GM23338 (cell line): ENCODE measurements at regions not wholly inside any gene's neighbourhood (a gene's known extent, or its start where the extent isn't known, plus 50 kb on each side); places are given as distances from the start of the nearest gene placed in this dataset.

Experiments used
- ATAC-seq: fragments of 200-7000 bp; cut with Tn5 transposase; 3 replicates; pipeline ENCODE4 v1.9.1; 2020
- DNase-seq: peaks from one replicate; pipeline ENCODE4 v3.0.0-alpha.2; 2015; ENCODE audit warnings: low spot score
- H2AFZ ChIP-seq: fragments of 200-600 bp; sonication (generic); 2 replicates; pipeline ENCODE4 v1.8.0; 2016; ENCODE audit warnings: antibody characterized with exemption, mild to moderate bottlenecking, moderate library complexity
- H3F3A ChIP-seq: fragments of 200-600 bp; sonication (generic); replicated peaks from 2 replicates; pipeline ENCODE4 v1.8.0; 2017; ENCODE audit warnings: antibody characterized with exemption, mixed run types, low read depth
- H3K27ac ChIP-seq: fragments of 200-600 bp; sonication (generic); 2 replicates; pipeline ENCODE4 v1.6.1; 2016; ENCODE audit warnings: low read depth
- H3K27me3 ChIP-seq: fragments of 200-600 bp; sonication (generic); 2 replicates; pipeline ENCODE4 v1.8.0; 2016; ENCODE audit warnings: mild to moderate bottlenecking, mixed run types, moderate library complexity; ENCODE audit not compliant: insufficient read depth
- H3K36me3 ChIP-seq: fragments of 200-600 bp; sonication (generic); 2 replicates; pipeline ENCODE4 v1.8.0; 2016; ENCODE audit warnings: mild to moderate bottlenecking; ENCODE audit not compliant: insufficient read depth
- H3K4me1 ChIP-seq: fragments of 200-600 bp; sonication (generic); 2 replicates; pipeline ENCODE4 v1.8.0; 2016; ENCODE audit warnings: mild to moderate bottlenecking, moderate library complexity; ENCODE audit not compliant: insufficient read depth
- H3K4me2 ChIP-seq: fragments of 200-600 bp; sonication (generic); 2 replicates; pipeline ENCODE4 v1.7.1; 2017; ENCODE audit warnings: mixed run types
- H3K4me3 ChIP-seq: fragments of 200-600 bp; sonication (generic); 2 replicates; pipeline ENCODE4 v1.6.1; 2016; ENCODE audit warnings: mixed run types
- H3K79me2 ChIP-seq: fragments of 200-600 bp; sonication (generic); replicated peaks from 2 replicates; pipeline ENCODE4 v1.8.0; 2017; ENCODE audit warnings: mild to moderate bottlenecking; ENCODE audit not compliant: insufficient read depth
- H3K9me2 ChIP-seq: fragments of 200-600 bp; sonication (generic); 2 replicates; pipeline ENCODE4 v1.8.0; 2017; ENCODE audit not compliant: insufficient read depth
- H4K20me1 ChIP-seq: fragments of 200-600 bp; sonication (generic); replicated peaks from 2 replicates; pipeline ENCODE4 v1.8.0; 2017; ENCODE audit warnings: mild to moderate bottlenecking; ENCODE audit not compliant: insufficient read depth
- H3K27ac Mint-ChIP-seq: 2 replicates; pipeline ENCODE4 v1.8.0; 2020; ENCODE audit warnings: inconsistent platforms, mild to moderate bottlenecking, moderate library complexity, mixed read lengths
- H3K27me3 Mint-ChIP-seq: 3 replicates; pipeline ENCODE4 v1.8.0; 2022; ENCODE audit warnings: low read depth, mild to moderate bottlenecking, moderate library complexity, mixed read lengths, inconsistent platforms; ENCODE audit not compliant: insufficient read depth, poor library complexity
- H3K36me3 Mint-ChIP-seq: 3 replicates; pipeline ENCODE4 v1.8.0; 2021; ENCODE audit warnings: low read depth, mild to moderate bottlenecking, inconsistent platforms, moderate library complexity, mixed read lengths
- H3K4me1 Mint-ChIP-seq: 3 replicates; pipeline ENCODE4 v1.8.0; 2020; ENCODE audit warnings: mild to moderate bottlenecking, inconsistent platforms, mixed read lengths
- H3K4me3 Mint-ChIP-seq: 3 replicates; pipeline ENCODE4 v1.8.0; 2021; ENCODE audit warnings: moderate library complexity, mild to moderate bottlenecking, inconsistent platforms, mixed read lengths
- H3K9me3 Mint-ChIP-seq: 3 replicates; pipeline ENCODE4 v1.8.0; 2020; ENCODE audit warnings: moderate library complexity, mild to moderate bottlenecking, inconsistent platforms, mixed read lengths
- CREB1 ChIP-seq: fragments of 250-450 bp; sonication (Bioruptor Pico); IDR thresholded peaks from 2 replicates; pipeline ENCODE4 v1.5.0; 2020; ENCODE audit warnings: low read depth, mild to moderate bottlenecking, moderate library complexity
- EZH2phosphoT487 ChIP-seq: fragments of 200-600 bp; sonication (generic); IDR thresholded peaks from one replicate; pipeline ENCODE4 v1.8.1; 2018; ENCODE audit warnings: antibody characterized with exemption; ENCODE audit not compliant: unreplicated experiment
- JUNB ChIP-seq: IDR thresholded peaks from one replicate; pipeline ENCODE4 v1.6.1; 2016; ENCODE audit warnings: antibody characterized with exemption; ENCODE audit not compliant: unreplicated experiment
- NANOG ChIP-seq: IDR thresholded peaks from 2 replicates; pipeline ENCODE4 v1.6.1; 2016; ENCODE audit warnings: antibody characterized with exemption, borderline replicate concordance
- POLR2AphosphoS5 ChIP-seq: IDR thresholded peaks from 2 replicates; pipeline ENCODE4 v1.6.1; 2016; ENCODE audit warnings: antibody characterized with exemption, low read depth
- ZNF114 ChIP-seq: fragments of 250-450 bp; sonication (Bioruptor Pico); IDR thresholded peaks from 2 replicates; pipeline ENCODE4 v1.5.0; 2020; ENCODE audit warnings: mild to moderate bottlenecking, moderate library complexity
- TF ChIP-seq, protein P1 (sequence below): IDR thresholded peaks from one replicate; pipeline ENCODE4 v1.6.1; 2018; ENCODE audit warnings: antibody characterized with exemption; ENCODE audit not compliant: unreplicated experiment
- TF ChIP-seq, protein P2 (sequence below): IDR thresholded peaks from 2 replicates; pipeline ENCODE4 v1.6.1; 2016; ENCODE audit warnings: antibody characterized with exemption

DNA sequence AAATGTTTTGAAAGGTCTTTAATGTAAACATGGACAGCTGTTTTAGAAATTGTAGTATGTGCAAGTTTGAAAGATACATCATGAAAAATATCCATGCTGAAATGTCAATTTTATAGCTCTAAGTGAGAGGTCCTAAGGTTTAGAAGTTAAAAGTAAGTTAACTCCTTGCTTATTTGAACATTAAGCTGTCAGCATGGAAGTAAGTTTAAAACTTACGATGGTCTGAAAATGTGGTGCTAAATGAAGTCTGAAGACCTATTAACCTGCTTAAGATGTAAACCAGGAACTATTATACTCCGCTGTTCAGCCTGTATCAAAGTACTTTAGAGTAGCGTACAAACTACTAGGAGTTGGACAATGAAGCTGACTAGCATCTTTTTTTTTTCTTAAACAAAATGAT lies 1082.4 kb downstream of the TMTC2 start:
- Mint-ChIP-seq H3K4me1 (no peaks in the 10 kb centered on the region), H3K9me3 (peaks cover 17% of the 10 kb centered on the region), H3K36me3 (peaks cover 8% of the 10 kb centered on the region), H3K4me3 (no peak overlapping the region), H3K27me3 (no peaks in the 10 kb centered on the region), H3K27ac (no peak overlapping the region)
- no peak for TF ChIP-seq EZH2phosphoT487
- no peak for TF ChIP-seq ZNF114 (CRISPR knock-in tag)
- TF ChIP-seq POLR2AphosphoS5, result no peak
- no peak for TF ChIP-seq CREB1 (CRISPR knock-in tag)
- Histone ChIP-seq H3F3A (no peaks in the 10 kb centered on the region), H3K9me2 (no peaks in the 10 kb centered on the region; the same call in 1 of the 2 replicates), H3K4me3 (no peak overlapping the region), H3K27ac (no peak overlapping the region), H3K79me2 (no peaks in the 10 kb centered on the region), H3K4me2 (no peak overlapping the region), H3K4me1 (no peaks in the 10 kb centered on the region), H3K36me3 (no peaks in the 10 kb centered on the region), H4K20me1 (no peaks in the 10 kb centered on the region), H3K27me3 (no peaks in the 10 kb centered on the region), H2AFZ (no peak overlapping the region)
- ATAC-seq, result no peak
- DNase-seq, result no peak

- H3K27me3 ChIP-seq, result no peaks in the 10 kb centered on the region
- no peaks in the 10 kb centered on the region for H3K36me3 ChIP-seq
- ATAC-seq (no peak), DNase-seq (no peak)
- no peak overlapping the region for H3K4me3 ChIP-seq
- H3F3A ChIP-seq, result no peaks in the 10 kb centered on the region
- peaks cover 7% of the 10 kb centered on the region; the same call in 1 of the 3 replicates for H3K36me3 Mint-ChIP-seq
- H3K27ac ChIP-seq, result no peak overlapping the region
- no peaks in the 10 kb centered on the region; the same call in 1 of the 2 replicates for H3K9me2 ChIP-seq
- no peaks in the 10 kb centered on the region for H3K79me2 ChIP-seq
- TF ChIP-seq, protein P1, sequence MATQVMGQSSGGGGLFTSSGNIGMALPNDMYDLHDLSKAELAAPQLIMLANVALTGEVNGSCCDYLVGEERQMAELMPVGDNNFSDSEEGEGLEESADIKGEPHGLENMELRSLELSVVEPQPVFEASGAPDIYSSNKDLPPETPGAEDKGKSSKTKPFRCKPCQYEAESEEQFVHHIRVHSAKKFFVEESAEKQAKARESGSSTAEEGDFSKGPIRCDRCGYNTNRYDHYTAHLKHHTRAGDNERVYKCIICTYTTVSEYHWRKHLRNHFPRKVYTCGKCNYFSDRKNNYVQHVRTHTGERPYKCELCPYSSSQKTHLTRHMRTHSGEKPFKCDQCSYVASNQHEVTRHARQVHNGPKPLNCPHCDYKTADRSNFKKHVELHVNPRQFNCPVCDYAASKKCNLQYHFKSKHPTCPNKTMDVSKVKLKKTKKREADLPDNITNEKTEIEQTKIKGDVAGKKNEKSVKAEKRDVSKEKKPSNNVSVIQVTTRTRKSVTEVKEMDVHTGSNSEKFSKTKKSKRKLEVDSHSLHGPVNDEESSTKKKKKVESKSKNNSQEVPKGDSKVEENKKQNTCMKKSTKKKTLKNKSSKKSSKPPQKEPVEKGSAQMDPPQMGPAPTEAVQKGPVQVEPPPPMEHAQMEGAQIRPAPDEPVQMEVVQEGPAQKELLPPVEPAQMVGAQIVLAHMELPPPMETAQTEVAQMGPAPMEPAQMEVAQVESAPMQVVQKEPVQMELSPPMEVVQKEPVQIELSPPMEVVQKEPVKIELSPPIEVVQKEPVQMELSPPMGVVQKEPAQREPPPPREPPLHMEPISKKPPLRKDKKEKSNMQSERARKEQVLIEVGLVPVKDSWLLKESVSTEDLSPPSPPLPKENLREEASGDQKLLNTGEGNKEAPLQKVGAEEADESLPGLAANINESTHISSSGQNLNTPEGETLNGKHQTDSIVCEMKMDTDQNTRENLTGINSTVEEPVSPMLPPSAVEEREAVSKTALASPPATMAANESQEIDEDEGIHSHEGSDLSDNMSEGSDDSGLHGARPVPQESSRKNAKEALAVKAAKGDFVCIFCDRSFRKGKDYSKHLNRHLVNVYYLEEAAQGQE, result no peak
- TF ChIP-seq EZH2phosphoT487 (no peak), NANOG (no peak), JUNB (no peak)
- H3K27ac Mint-ChIP-seq, result no peak overlapping the region
- H3K4me2 ChIP-seq, result no peak overlapping the region
- peaks cover 2% of the 10 kb centered on the region for H3K27me3 Mint-ChIP-seq
- H4K20me1 ChIP-seq, result no peaks in the 10 kb centered on the region
- H2AFZ ChIP-seq, result no peak overlapping the region
- no peak overlapping the region for H3K4me3 Mint-ChIP-seq
- H3K4me1 ChIP-seq, result no peaks in the 10 kb centered on the region
- H3K4me1 Mint-ChIP-seq, result no peaks in the 10 kb centered on the region
- H3K9me3 Mint-ChIP-seq, result peaks cover 20% of the 10 kb centered on the region
These were observed 1081.0 kb downstream of the TMTC2 start for GRCh38 chr12:83767723-83768122.

DNA sequence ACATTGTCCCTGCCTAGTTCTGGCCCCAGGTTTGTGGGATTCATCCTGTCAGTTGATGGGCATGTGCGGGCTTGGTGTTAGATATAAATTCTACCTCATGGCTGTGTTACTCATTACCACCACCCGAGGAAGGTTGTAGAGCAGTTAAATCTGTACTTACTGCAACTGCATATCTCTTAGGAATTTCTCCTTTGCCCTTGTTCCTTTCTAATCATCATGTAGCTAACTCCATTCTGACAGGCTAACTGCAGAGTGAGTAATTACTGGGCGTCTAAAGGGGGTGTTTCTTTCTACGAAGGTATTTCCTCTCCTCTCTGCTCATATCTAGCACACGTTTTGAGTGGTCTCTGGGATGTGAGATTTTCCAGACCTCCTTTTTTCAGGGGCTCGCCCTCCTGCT lies 1076.7 kb downstream of the TMTC2 start:
- Histone ChIP-seq H3K4me1 (no peaks in the 10 kb centered on the region), H3F3A (no peaks in the 10 kb centered on the region), H2AFZ (no peak overlapping the region), H3K27ac (no peak overlapping the region), H3K4me3 (no peak overlapping the region), H3K27me3 (no peaks in the 10 kb centered on the region), H3K36me3 (no peaks in the 10 kb centered on the region), H3K79me2 (no peaks in the 10 kb centered on the region), H3K9me2 (no peaks in the 10 kb centered on the region; the same call in 1 of the 2 replicates), H3K4me2 (no peak overlapping the region), H4K20me1 (no peaks in the 10 kb centered on the region)
- ATAC-seq (no peak), DNase-seq (no peak)
- H3K9me3 Mint-ChIP-seq, result peaks cover 14% of the 10 kb centered on the region
- H3K4me1 Mint-ChIP-seq, result no peaks in the 10 kb centered on the region
- peaks cover 5% of the 10 kb centered on the region for H3K27me3 Mint-ChIP-seq
- H3K27ac Mint-ChIP-seq, result no peak overlapping the region
- peaks cover 7% of the 10 kb centered on the region; the same call in 1 of the 3 replicates for H3K36me3 Mint-ChIP-seq
- no peak overlapping the region for H3K4me3 Mint-ChIP-seq
- TF ChIP-seq, protein P2, sequence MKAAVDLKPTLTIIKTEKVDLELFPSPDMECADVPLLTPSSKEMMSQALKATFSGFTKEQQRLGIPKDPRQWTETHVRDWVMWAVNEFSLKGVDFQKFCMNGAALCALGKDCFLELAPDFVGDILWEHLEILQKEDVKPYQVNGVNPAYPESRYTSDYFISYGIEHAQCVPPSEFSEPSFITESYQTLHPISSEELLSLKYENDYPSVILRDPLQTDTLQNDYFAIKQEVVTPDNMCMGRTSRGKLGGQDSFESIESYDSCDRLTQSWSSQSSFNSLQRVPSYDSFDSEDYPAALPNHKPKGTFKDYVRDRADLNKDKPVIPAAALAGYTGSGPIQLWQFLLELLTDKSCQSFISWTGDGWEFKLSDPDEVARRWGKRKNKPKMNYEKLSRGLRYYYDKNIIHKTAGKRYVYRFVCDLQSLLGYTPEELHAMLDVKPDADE, result no peak
